Pancreas (tissue), 10 donors: ENCODE measurements at regions not wholly inside any gene's neighbourhood (a gene's known extent, or its start where the extent isn't known, plus 50 kb on each side); places are given as distances from the start of the nearest gene placed in this dataset.
"Not testable (repeated sequence)": the region's sequence is repeated elsewhere in the genome, so short reads cannot be mapped to it uniquely, and the experiment has no call there.

Experiments
- ATAC-seq, 4 donors: fragments of 200-7000 bp; cut with Tn5 transposase; one replicate each; pipeline versions ENCODE4 v1.8.0 to v1.9.1; 2020; ENCODE audit warnings: mild to moderate bottlenecking in 4 of 4, moderate library complexity in 4 of 4
- DNase-seq, 6 donors: peaks; one replicate each; pipeline ENCODE4 v3.0.0-alpha.2; 2020
- FAIRE-seq: peaks from 2 replicates; lab custom pipeline; 2012; peaks lifted over from hg19 to GRCh38; lab: Jason Lieb, UNC
- H3K27ac ChIP-seq, 4 donors: fragments of 200-600 bp; sonication (generic); 1 replicate in 3 of 4; 2 replicates in 1 of 4; pipeline versions ENCODE4 v1.5.0 to v1.8.0; 2020
- H3K27me3 ChIP-seq, 4 donors: fragments of 200-600 bp; one replicate each; pipeline ENCODE4 v1.8.0; 2021
- H3K36me3 ChIP-seq, 3 donors: fragments of 200-600 bp; sonication (generic) in 1 of 3; one replicate each; pipeline versions ENCODE4 v1.5.0 to v1.8.0; 2020 to 2021
- H3K4me1 ChIP-seq, 3 donors: fragments of 200-600 bp; one replicate each; pipeline ENCODE4 v1.8.0; 2021
- H3K4me3 ChIP-seq, 4 donors: fragments of 200-600 bp; sonication (generic) in 2 of 4; one replicate each; pipeline versions ENCODE4 v1.5.0 to v1.8.0; 2020 to 2021
- H3K9me3 ChIP-seq, 4 donors: fragments of 200-600 bp; one replicate each; pipeline ENCODE4 v1.8.0; 2021
- CTCF ChIP-seq, 4 donors: fragments of 200-600 bp; sonication (generic) in 3 of 4; IDR thresholded peaks; one replicate each; pipeline versions ENCODE4 v1.5.0 to v1.8.0; 2021; ENCODE audit warnings: antibody characterized with exemption in 4 of 4
- WGBS, 2 donors: extraction: QIAGEN DNeasy Blood & Tissue Kit; methylation state at CpG; one replicate each; pipeline ENCODE4 v1.1.7; 2013; 5-methylcytosine and 5-hydroxymethylcytosine counted together
- intact Hi-C, 3 donors: fragments of 100-400 bp; cut with DNase I; formaldehyde crosslinking; loops; one replicate each; pipeline versions ENCODE4 v1.11.1 to v1.14.2; 2022
- donor health status: healthy with polysubstance abuse.
- donor health status: DM: no; HTN: no; CAD: no; lungs with moderate emphysema.
- donor health status: DM: no; HTN: no; CAD: no.
- donor health status: control.
- donor health status: control.
- donor health status: Bipolar disorder and iron deficiency.
- donor health status: DM: yes; HTN: yes; CAD: no.
- donor health status: DM: no; HTN: no; CAD: no.
- donor health status: DM: no; HTN: no; CAD: no.
- donor health status: DM: yes; HTN: yes; CAD: no.

GRCh38 chr14:38663382-38663781, 407.5 kb upstream of the CLEC14A start:
- FAIRE-seq = no peak
- WGBS, 2 donors = 13 to 16% methylated on average over 1 of the region's 1 CpG

GRCh38 chr14:38662781-38663180, 406.9 kb upstream of the CLEC14A start:
- H3K4me3 ChIP-seq = no peak overlapping the region
- H3K27me3 ChIP-seq = no peaks in the 10 kb centered on the region
- H3K36me3 ChIP-seq = no peaks in the 10 kb centered on the region
- ATAC-seq (no peak), FAIRE-seq (no peak), DNase-seq (no peak)
- no peak for TF ChIP-seq CTCF (IDR thresholded peaks at IDR 0.05)
- H3K4me1 ChIP-seq = no peaks in the 10 kb centered on the region
- intact Hi-C loops = no loop called here
- H3K9me3 ChIP-seq = no peaks in the 10 kb centered on the region
- H3K27ac ChIP-seq = no peak overlapping the region
- 65 to 68% methylated on average over 3 of the region's 3 CpGs for WGBS, 2 donors

More at GRCh38 chr14:38663382-38663781, 407.5 kb upstream of the CLEC14A start:
- Histone ChIP-seq H3K27ac (no peak overlapping the region), H3K27me3 (no peaks in the 10 kb centered on the region), H3K36me3 (no peaks in the 10 kb centered on the region), H3K9me3 (no peaks in the 10 kb centered on the region), H3K4me1 (no peaks in the 10 kb centered on the region), H3K4me3 (no peak overlapping the region)
- no peak for TF ChIP-seq CTCF (IDR thresholded peaks at IDR 0.05)
- ATAC-seq (peak in 2 of 4 donors; percentile 30 to 70), DNase-seq (no peak)
- intact Hi-C loops = no loop called here

- FAIRE-seq = no peak
- DNase-seq = no peak
- no peak overlapping the region for H3K4me3 ChIP-seq
- TF ChIP-seq CTCF (IDR thresholded peaks at IDR 0.05) = no peak
- 62 to 65% methylated on average over 2 of the region's 2 CpGs for WGBS, 2 donors
- intact Hi-C loops = no loop called here
- no peak overlapping the region for H3K27ac ChIP-seq
- no peaks in the 10 kb centered on the region for H3K4me1 ChIP-seq
- H3K27me3 ChIP-seq = no peaks in the 10 kb centered on the region
- H3K36me3 ChIP-seq = no peaks in the 10 kb centered on the region
- H3K9me3 ChIP-seq = no peaks in the 10 kb centered on the region
- ATAC-seq = no peak
Observed at GRCh38 chr14:38646391-38646790, 390.5 kb upstream of the CLEC14A start.

GRCh38 chr14:38634913-38635312, 379.0 kb upstream of the CLEC14A start:
- ATAC-seq, H3K36me3 ChIP-seq, H3K27me3 ChIP-seq, H3K27ac ChIP-seq, FAIRE-seq, H3K9me3 ChIP-seq, intact Hi-C loops, DNase-seq, H3K4me3 ChIP-seq, H3K4me1 ChIP-seq: not testable (repeated sequence)
- WGBS, 2 donors = 83 to 94% methylated on average over 19 of the region's 19 CpGs

- DNase-seq (no peak), FAIRE-seq (no peak), ATAC-seq (no peak)
- no peaks in the 10 kb centered on the region for H3K27me3 ChIP-seq
- no peaks in the 10 kb centered on the region for H3K9me3 ChIP-seq
- no peak for TF ChIP-seq CTCF (IDR thresholded peaks at IDR 0.05)
- no peak overlapping the region for H3K27ac ChIP-seq
- intact Hi-C loops = no loop called here
- no peak overlapping the region for H3K4me3 ChIP-seq
- WGBS, 2 donors = 74 to 78% methylated on average over 3 of the region's 3 CpGs
- no peaks in the 10 kb centered on the region for H3K4me1 ChIP-seq
- H3K36me3 ChIP-seq = no peaks in the 10 kb centered on the region
Observed at GRCh38 chr14:38629412-38629811, 373.5 kb upstream of the CLEC14A start.
